RWPE1 (cell line): ENCODE measurements at regions not wholly inside any gene's neighbourhood (a gene's known extent, or its start where the extent isn't known, plus 50 kb on each side); places are given as distances from the start of the nearest gene placed in this dataset.

Experiments
- CTCF ChIA-PET: fragments of 350-600 bp; sonication (Branson Sonifier 250); formaldehyde crosslinking; extraction: SDS; loops from one replicate; lab custom pipeline; 2021; lab: Yijun Ruan, JAX
- POLR2A ChIA-PET: fragments of 400-600 bp; formaldehyde crosslinking; extraction: SDS; loops from one replicate; lab custom pipeline; 2020; ENCODE audit warnings: antibody characterized with exemption; ENCODE audit not compliant: low non-redundant PET; lab: Yijun Ruan, JAX
- DNase-seq: peaks from one replicate; pipeline ENCODE4 v3.0.0; 2012; ENCODE audit warnings: low spot score
- H3K27ac ChIP-seq: fragments of 450-650 bp; 2 replicates; pipeline ENCODE4 v1.5.1; 2017
- CTCF ChIP-seq: fragments of 450-650 bp; conservative IDR thresholded peaks from 2 replicates; pipeline ENCODE4 v1.5.1; 2017; ENCODE audit warnings: low read depth, mild to moderate bottlenecking

GRCh38 chr9:25964239-25964638, 286.0 kb upstream of the TUSC1 start:
- CTCF ChIA-PET, result interaction anchor here (0.7 kb wide), 3 partner anchors 436 to 894 kb away, joined by 3 to 5 read pairs (median 4); no protein-coding TSS in a partner anchor
- TF ChIP-seq CTCF, result peak; percentile 65
- POLR2A ChIA-PET, result no interaction called here
- H3K27ac ChIP-seq, result no peak overlapping the region
- peak; percentile 47 for DNase-seq

- no peak for DNase-seq
- TF ChIP-seq CTCF, result no peak
- CTCF ChIA-PET, result no interaction called here
- no peak overlapping the region for H3K27ac ChIP-seq
- POLR2A ChIA-PET, result no interaction called here
Measured at GRCh38 chr9:25960178-25960577, 281.9 kb upstream of the TUSC1 start.

DNA sequence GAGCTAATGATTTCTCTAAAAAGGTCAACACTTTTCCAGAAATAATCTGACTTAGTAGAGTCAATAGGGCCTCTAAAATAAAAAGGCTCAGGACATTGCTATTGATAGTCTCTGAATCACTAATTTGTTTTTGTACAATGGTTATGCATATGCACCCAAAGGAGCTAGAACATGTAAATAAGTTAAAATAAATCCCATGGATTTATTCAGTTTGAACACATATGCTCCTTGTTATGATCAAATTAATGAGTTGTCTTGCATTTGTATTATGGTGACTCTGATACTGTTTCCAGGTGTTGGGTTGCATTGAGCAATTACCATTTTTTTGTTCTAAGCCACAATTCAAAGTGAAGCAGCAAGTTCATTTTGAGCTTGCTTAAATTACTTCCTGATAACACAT, 276.0 kb upstream of the TUSC1 start:
- CTCF ChIA-PET, result interaction anchor here (0.7 kb wide), 1 partner anchor 737 kb away, joined by 3 read pairs; no protein-coding TSS in a partner anchor
- TF ChIP-seq CTCF, result no peak
- POLR2A ChIA-PET, result no interaction called here
- no peak overlapping the region for H3K27ac ChIP-seq
- no peak for DNase-seq

- CTCF ChIA-PET, result no interaction called here
- no peak for DNase-seq
- TF ChIP-seq CTCF, result no peak
- H3K27ac ChIP-seq, result no peak overlapping the region
- POLR2A ChIA-PET, result no interaction called here
Measured at GRCh38 chr9:25948182-25948581, 269.9 kb upstream of the TUSC1 start.

DNA sequence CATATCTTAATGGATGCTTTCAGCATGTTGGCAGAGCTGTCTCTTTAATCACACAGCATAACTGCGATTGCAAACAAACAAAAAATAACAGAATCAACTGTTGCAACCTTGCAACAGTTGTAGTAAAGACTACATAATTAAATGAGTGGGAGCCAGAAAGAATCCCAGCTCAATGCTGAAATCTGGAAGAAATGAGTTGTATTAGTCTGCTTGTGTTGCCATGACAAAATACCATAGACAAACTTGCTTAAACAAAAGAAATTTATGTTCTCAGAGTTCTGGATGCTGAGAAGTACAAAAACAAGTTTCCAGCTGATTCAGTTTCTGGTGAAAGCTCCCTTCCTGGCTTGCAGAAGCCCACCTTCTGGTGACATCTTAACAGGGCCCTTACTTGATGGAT, 260.9 kb upstream of the TUSC1 start:
- CTCF ChIA-PET, result no interaction called here
- POLR2A ChIA-PET, result no interaction called here
- no peak for TF ChIP-seq CTCF
- no peak overlapping the region for H3K27ac ChIP-seq
- no peak for DNase-seq

DNA sequence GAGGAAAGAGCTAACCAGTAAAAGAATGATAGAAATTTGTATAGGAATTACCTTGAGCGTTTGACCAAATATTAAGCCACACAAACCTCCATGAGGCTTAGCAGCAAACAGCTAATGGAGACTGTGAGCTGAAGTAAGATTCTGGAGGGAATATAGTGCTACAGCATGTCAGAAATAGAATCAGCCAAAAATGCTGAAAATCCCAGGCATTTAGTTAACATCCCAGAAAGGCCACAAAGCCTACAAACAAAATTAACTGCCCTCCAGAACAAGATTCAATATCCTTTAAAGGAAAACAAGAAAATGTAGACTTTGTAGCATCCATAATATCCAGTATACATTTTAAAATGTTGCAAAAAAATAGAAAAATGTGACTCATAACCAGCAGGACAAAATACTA, 257.8 kb upstream of the TUSC1 start:
- no peak for TF ChIP-seq CTCF

GRCh38 chr9:25935188-25935587, 256.9 kb upstream of the TUSC1 start:
- ChIA-PET CTCF (no interaction called here), POLR2A (no interaction called here)
- no peak for TF ChIP-seq CTCF
- DNase-seq, result no peak
- no peak overlapping the region for H3K27ac ChIP-seq

More for the DNA sequence above, 257.8 kb upstream of the TUSC1 start:
- no peak for DNase-seq
- ChIA-PET CTCF (no interaction called here), POLR2A (no interaction called here)
- H3K27ac ChIP-seq, result no peak overlapping the region
